Calu3 (cell line): ENCODE measurements at regions not wholly inside any gene's neighbourhood (a gene's known extent, or its start where the extent isn't known, plus 50 kb on each side); places are given as distances from the start of the nearest gene placed in this dataset.

ENCODE experiments used
- BruUV-seq: library from RNA; stranded (reverse); fragments of 400-500 nt; replicated peaks from 2 replicates; lab custom pipeline; 2021; lab: Mats Ljungman, UMichigan
- CTCF ChIA-PET: fragments of 300-600 bp; sonication (Branson Sonifier 250); formaldehyde crosslinking; loops from one replicate; lab custom pipeline; 2022; ENCODE audit warnings: antibody characterized with exemption; lab: Charles Lee
- DNase-seq: peaks from one replicate; pipeline ENCODE4 v3.0.0; 2022
- H3K27ac Mint-ChIP-seq: one replicate; pipeline ENCODE4 v1.8.0; 2022; ENCODE audit warnings: mixed read lengths; ENCODE audit not compliant: unreplicated experiment
- H3K27me3 Mint-ChIP-seq: one replicate; pipeline ENCODE4 v1.8.0; 2022; ENCODE audit warnings: mixed read lengths; ENCODE audit not compliant: unreplicated experiment
- H3K36me3 Mint-ChIP-seq: one replicate; pipeline ENCODE4 v1.8.0; 2022; ENCODE audit warnings: mild to moderate bottlenecking, moderate library complexity, mixed read lengths; ENCODE audit not compliant: insufficient read depth, unreplicated experiment
- H3K4me1 Mint-ChIP-seq: one replicate; pipeline ENCODE4 v1.8.0; 2022; ENCODE audit warnings: mild to moderate bottlenecking, low read depth, mixed read lengths; ENCODE audit not compliant: unreplicated experiment
- H3K4me3 Mint-ChIP-seq: one replicate; pipeline ENCODE4 v1.8.0; 2022; ENCODE audit warnings: mild to moderate bottlenecking, low read depth, moderate library complexity, mixed read lengths; ENCODE audit not compliant: unreplicated experiment
- H3K9me3 Mint-ChIP-seq: one replicate; pipeline ENCODE4 v1.8.0; 2022; ENCODE audit warnings: low read depth, mixed read lengths; ENCODE audit not compliant: unreplicated experiment
- CTCF ChIP-seq: fragments of 200-600 bp; IDR thresholded peaks from one replicate; pipeline ENCODE4 v1.8.0; 2022; ENCODE audit warnings: antibody characterized with exemption; ENCODE audit not compliant: unreplicated experiment
- intact Hi-C: fragments of 100-400 bp; cut with micrococcal nuclease; formaldehyde crosslinking; loops from one replicate; pipeline ENCODE4 v1.10.0; 2022; ENCODE audit not compliant: unreplicated experiment

GRCh38 chr10:56142092-56142728, 218.8 kb downstream of the ZWINT start:
- CTCF ChIA-PET = no interaction called here
- Mint-ChIP-seq H3K27me3 (no peaks in the 10 kb centered on the region), H3K36me3 (no peaks in the 10 kb centered on the region), H3K27ac (no peak overlapping the region), H3K4me3 (no peak overlapping the region), H3K9me3 (peaks cover 2% of the 10 kb centered on the region), H3K4me1 (no peaks in the 10 kb centered on the region)
- no peak for TF ChIP-seq CTCF
- BruUV-seq = no TSS peak
- intact Hi-C loops = no loop called here
- DNase-seq = no peak

- Mint-ChIP-seq H3K4me1 (no peaks in the 10 kb centered on the region), H3K27me3 (no peaks in the 10 kb centered on the region), H3K9me3 (no peaks in the 10 kb centered on the region), H3K4me3 (no peak overlapping the region), H3K27ac (no peak overlapping the region), H3K36me3 (no peaks in the 10 kb centered on the region)
- no TSS peak for BruUV-seq
- no peak for TF ChIP-seq CTCF
- DNase-seq = no peak
- intact Hi-C loops = no loop called here
- CTCF ChIA-PET = no interaction called here
These were observed 221.7 kb downstream of the ZWINT start for GRCh38 chr10:56139405-56139804.

GRCh38 chr10:56135828-56136227, 225.2 kb downstream of the ZWINT start:
- no peak for TF ChIP-seq CTCF
- H3K4me3 Mint-ChIP-seq = no peak overlapping the region
- intact Hi-C loops = no loop called here
- H3K27ac Mint-ChIP-seq = no peak overlapping the region
- no peaks in the 10 kb centered on the region for H3K9me3 Mint-ChIP-seq
- H3K36me3 Mint-ChIP-seq = no peaks in the 10 kb centered on the region
- no TSS peak for BruUV-seq
- no peaks in the 10 kb centered on the region for H3K27me3 Mint-ChIP-seq
- H3K4me1 Mint-ChIP-seq = no peaks in the 10 kb centered on the region
- no peak for DNase-seq
- CTCF ChIA-PET = no interaction called here

- H3K27me3 Mint-ChIP-seq = no peaks in the 10 kb centered on the region
- CTCF ChIA-PET = interaction anchor here (1.1 kb wide), 1 partner anchor 10 kb away, joined by 3 read pairs; no protein-coding TSS in a partner anchor
These were observed 237.8 kb downstream of the ZWINT start for GRCh38 chr10:56123247-56123646.

More at GRCh38 chr10:56123247-56123646, 237.8 kb downstream of the ZWINT start:
- H3K27ac Mint-ChIP-seq = no peak overlapping the region
- BruUV-seq = no TSS peak
- no peak for DNase-seq
- TF ChIP-seq CTCF = no peak
- intact Hi-C loops = no loop called here
- no peak overlapping the region for H3K4me3 Mint-ChIP-seq
- peaks cover 5% of the 10 kb centered on the region for H3K9me3 Mint-ChIP-seq
- H3K4me1 Mint-ChIP-seq = no peaks in the 10 kb centered on the region
- no peaks in the 10 kb centered on the region for H3K36me3 Mint-ChIP-seq
